Type B pancreatic cell (in vitro differentiated cells): ENCODE measurements at regions not wholly inside any gene's neighbourhood (a gene's known extent, or its start where the extent isn't known, plus 50 kb on each side); places are given as distances from the start of the nearest gene placed in this dataset.

Experiments
- DNase-seq: peaks from one replicate; pipeline ENCODE4 v3.0.0; 2021; ENCODE audit warnings: mixed read lengths; ENCODE audit not compliant: unreplicated experiment; ENCODE audit errors: extremely low spot score
- H3K27ac Mint-ChIP-seq: 2 replicates; pipeline ENCODE4 v1.8.0; 2021; ENCODE audit warnings: mild to moderate bottlenecking, mixed read lengths
- H3K27me3 Mint-ChIP-seq: 2 replicates; pipeline ENCODE4 v1.8.0; 2021; ENCODE audit warnings: mixed read lengths
- H3K36me3 Mint-ChIP-seq: 2 replicates; pipeline ENCODE4 v1.8.0; 2021; ENCODE audit warnings: mixed read lengths
- H3K4me1 Mint-ChIP-seq: one replicate; pipeline ENCODE4 v1.8.0; 2021; ENCODE audit warnings: mixed read lengths; ENCODE audit not compliant: unreplicated experiment
- H3K4me3 Mint-ChIP-seq: 2 replicates; pipeline ENCODE4 v1.8.0; 2021; ENCODE audit warnings: mild to moderate bottlenecking, mixed read lengths
- H3K9me3 Mint-ChIP-seq: 2 replicates; pipeline ENCODE4 v1.8.0; 2021; ENCODE audit warnings: mixed read lengths
- TF ChIP-seq, protein P1 (sequence below): fragments of 200-600 bp; sonication (generic); conservative IDR thresholded peaks from 2 replicates; pipeline ENCODE4 v1.5.0; 2021; ENCODE audit warnings: antibody characterized with exemption, mild to moderate bottlenecking

GRCh38 chr12:39000370-39000769 is 95.0 kb upstream of the CPNE8 start:
- Mint-ChIP-seq H3K4me1 (no peaks in the 10 kb centered on the region), H3K36me3 (no peaks in the 10 kb centered on the region), H3K4me3 (no peak overlapping the region), H3K9me3 (no peaks in the 10 kb centered on the region), H3K27me3 (peaks cover 4% of the 10 kb centered on the region), H3K27ac (no peak overlapping the region)
- DNase-seq: no peak
- TF ChIP-seq, protein P1, sequence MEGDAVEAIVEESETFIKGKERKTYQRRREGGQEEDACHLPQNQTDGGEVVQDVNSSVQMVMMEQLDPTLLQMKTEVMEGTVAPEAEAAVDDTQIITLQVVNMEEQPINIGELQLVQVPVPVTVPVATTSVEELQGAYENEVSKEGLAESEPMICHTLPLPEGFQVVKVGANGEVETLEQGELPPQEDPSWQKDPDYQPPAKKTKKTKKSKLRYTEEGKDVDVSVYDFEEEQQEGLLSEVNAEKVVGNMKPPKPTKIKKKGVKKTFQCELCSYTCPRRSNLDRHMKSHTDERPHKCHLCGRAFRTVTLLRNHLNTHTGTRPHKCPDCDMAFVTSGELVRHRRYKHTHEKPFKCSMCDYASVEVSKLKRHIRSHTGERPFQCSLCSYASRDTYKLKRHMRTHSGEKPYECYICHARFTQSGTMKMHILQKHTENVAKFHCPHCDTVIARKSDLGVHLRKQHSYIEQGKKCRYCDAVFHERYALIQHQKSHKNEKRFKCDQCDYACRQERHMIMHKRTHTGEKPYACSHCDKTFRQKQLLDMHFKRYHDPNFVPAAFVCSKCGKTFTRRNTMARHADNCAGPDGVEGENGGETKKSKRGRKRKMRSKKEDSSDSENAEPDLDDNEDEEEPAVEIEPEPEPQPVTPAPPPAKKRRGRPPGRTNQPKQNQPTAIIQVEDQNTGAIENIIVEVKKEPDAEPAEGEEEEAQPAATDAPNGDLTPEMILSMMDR: no peak

GRCh38 chr12:38998887-38999482 is 93.6 kb upstream of the CPNE8 start:
- TF ChIP-seq, protein P1: no peak
- Mint-ChIP-seq H3K27me3 (peaks cover 4% of the 10 kb centered on the region), H3K36me3 (no peaks in the 10 kb centered on the region), H3K27ac (no peak overlapping the region), H3K9me3 (no peaks in the 10 kb centered on the region), H3K4me3 (no peak overlapping the region), H3K4me1 (no peaks in the 10 kb centered on the region)
- no peak for DNase-seq

DNA sequence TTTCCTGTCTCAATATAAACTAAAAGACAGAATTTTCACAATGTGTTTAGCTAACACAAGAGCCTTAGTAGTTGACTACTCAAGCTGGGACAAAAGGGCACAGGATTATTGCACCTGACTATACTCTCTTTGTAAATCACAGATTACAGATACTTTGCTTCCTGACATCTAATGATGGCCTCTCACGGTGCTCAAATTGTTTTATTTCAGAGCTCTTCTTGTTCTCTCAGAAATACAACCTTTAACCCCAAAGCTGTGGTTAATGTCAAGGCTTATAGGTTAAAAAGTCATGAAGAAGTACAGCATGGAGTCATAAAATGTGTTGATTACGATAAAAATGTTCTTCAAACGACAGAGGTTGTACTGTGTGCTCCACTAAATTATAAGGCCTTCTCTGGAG is 89.9 kb upstream of the CPNE8 start:
- Mint-ChIP-seq H3K27me3 (no peaks in the 10 kb centered on the region), H3K4me1 (no peaks in the 10 kb centered on the region), H3K36me3 (no peaks in the 10 kb centered on the region), H3K27ac (no peak overlapping the region), H3K9me3 (no peaks in the 10 kb centered on the region), H3K4me3 (no peak overlapping the region)
- no peak for DNase-seq
- TF ChIP-seq, protein P1: no peak

GRCh38 chr12:38985961-38986360 is 80.6 kb upstream of the CPNE8 start:
- Mint-ChIP-seq H3K9me3 (peaks cover 5% of the 10 kb centered on the region), H3K27me3 (no peaks in the 10 kb centered on the region), H3K36me3 (no peaks in the 10 kb centered on the region), H3K27ac (no peak overlapping the region), H3K4me1 (no peaks in the 10 kb centered on the region), H3K4me3 (no peak overlapping the region)
- TF ChIP-seq, protein P1: no peak
- DNase-seq: no peak

- H3K4me1 Mint-ChIP-seq: no peaks in the 10 kb centered on the region
- H3K27ac Mint-ChIP-seq: no peak overlapping the region
- no peaks in the 10 kb centered on the region for H3K36me3 Mint-ChIP-seq
- peaks cover 5% of the 10 kb centered on the region for H3K9me3 Mint-ChIP-seq
- no peak for DNase-seq
- TF ChIP-seq, protein P1: no peak
- no peaks in the 10 kb centered on the region for H3K27me3 Mint-ChIP-seq
- H3K4me3 Mint-ChIP-seq: no peak overlapping the region
These were observed 79.0 kb upstream of the CPNE8 start for GRCh38 chr12:38984388-38984787.

DNA sequence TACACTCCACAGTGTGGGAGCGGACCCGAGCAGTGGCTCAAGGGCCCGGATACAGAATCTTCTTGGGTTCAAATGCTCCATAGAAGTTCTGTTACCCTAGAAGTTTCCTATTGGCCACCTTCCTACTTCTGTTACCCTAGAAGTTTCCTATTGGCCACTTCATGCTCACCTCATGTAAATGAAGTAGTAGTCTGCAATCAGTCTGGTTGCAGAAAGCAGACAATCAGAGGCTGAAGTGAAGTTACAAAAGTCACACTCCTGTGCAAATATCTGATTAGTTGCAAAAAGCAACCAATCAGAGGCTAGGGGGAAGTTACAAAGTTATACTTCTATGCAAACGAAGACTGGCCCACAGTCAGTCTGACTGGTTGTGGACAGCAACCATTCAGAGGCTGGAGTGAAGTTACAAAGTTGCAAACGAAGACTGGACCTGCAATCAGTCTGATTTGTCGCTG is 77.8 kb upstream of the CPNE8 start:
- no peak for DNase-seq
- TF ChIP-seq, protein P1: no peak
- Mint-ChIP-seq H3K4me1 (no peaks in the 10 kb centered on the region), H3K36me3 (no peaks in the 10 kb centered on the region), H3K4me3 (no peak overlapping the region), H3K9me3 (peaks cover 5% of the 10 kb centered on the region), H3K27ac (no peak overlapping the region), H3K27me3 (no peaks in the 10 kb centered on the region)
